ENCODE measurements at regions not wholly inside any gene's neighbourhood (a gene's known extent, or its start where the extent isn't known, plus 50 kb on each side); places are given as distances from the start of the nearest gene placed in this dataset.

DNA sequence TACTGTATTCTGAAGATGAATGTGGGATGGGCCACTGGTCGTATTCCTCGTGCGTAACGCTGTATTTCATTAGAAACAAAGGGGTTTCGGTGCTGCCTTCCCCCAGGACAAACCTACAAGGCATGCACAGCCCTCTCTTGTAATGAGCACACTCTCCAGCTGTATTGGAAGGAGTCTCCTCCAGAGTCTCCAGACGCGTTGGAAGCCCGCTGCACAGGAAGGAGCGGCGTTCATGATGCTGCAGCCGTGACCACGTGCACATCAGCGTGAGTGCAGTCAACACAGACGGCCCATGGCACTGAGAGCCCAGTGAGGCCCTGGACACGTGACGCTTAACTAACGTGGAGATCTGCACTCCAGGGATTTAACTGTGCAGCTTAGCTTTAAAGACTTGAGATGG lies 209.0 kb upstream of the IRX1 start:
- TF ChIP-seq POLR2AphosphoS5 (IDR thresholded peaks at IDR 0.05): no peak
- TF ChIP-seq, protein P1, sequence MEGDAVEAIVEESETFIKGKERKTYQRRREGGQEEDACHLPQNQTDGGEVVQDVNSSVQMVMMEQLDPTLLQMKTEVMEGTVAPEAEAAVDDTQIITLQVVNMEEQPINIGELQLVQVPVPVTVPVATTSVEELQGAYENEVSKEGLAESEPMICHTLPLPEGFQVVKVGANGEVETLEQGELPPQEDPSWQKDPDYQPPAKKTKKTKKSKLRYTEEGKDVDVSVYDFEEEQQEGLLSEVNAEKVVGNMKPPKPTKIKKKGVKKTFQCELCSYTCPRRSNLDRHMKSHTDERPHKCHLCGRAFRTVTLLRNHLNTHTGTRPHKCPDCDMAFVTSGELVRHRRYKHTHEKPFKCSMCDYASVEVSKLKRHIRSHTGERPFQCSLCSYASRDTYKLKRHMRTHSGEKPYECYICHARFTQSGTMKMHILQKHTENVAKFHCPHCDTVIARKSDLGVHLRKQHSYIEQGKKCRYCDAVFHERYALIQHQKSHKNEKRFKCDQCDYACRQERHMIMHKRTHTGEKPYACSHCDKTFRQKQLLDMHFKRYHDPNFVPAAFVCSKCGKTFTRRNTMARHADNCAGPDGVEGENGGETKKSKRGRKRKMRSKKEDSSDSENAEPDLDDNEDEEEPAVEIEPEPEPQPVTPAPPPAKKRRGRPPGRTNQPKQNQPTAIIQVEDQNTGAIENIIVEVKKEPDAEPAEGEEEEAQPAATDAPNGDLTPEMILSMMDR (IDR thresholded peaks at IDR 0.05): no peak
- TF ChIP-seq POLR2A (IDR thresholded peaks at IDR 0.05): no peak
- Histone ChIP-seq H3K4me1 (replicated peaks) (no peaks in the 10 kb centered on the region), H3K27ac (no peak overlapping the region), H3K4me3 (no peak overlapping the region), H3K36me3 (no peaks in the 10 kb centered on the region), H3K27me3 (replicated peaks; ENCODE audit: insufficient read depth) (no peaks in the 10 kb centered on the region), H3K9me3 (no peaks in the 10 kb centered on the region)
- DNase-seq (ENCODE audit: low spot score): no peak
- WGBS: 90% methylated on average over 17 of the region's 17 CpGs
- intact Hi-C loops (cut with DNase I): no loop called here

DNA sequence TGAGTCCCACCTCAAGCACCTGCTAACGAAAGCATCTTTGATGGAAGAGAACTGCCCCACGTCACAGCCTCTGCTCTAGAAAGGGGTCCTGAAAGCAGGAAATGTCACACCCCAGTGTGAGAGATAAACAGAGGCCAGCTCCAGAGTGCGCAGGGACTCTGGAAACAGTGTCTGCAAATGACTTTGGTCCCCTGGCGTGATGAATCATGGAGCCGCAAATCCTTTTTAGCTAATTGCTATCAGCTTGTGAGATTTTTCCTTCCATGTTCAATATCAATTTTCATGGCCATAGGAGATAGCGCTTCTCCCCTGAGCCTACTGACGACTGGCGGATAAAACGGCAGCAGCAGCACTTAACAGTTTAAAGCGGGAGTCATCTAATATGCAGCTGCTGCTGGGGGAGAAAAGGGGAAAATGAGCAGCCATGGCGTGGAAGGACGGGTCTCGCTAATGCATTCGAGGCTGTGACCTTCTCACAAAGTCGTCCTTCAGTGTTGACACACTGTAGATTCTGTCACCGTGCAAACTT lies 209.6 kb upstream of the IRX1 start:
- Histone ChIP-seq H3K27ac (no peak overlapping the region), H3K27me3 (replicated peaks; ENCODE audit: insufficient read depth) (no peaks in the 10 kb centered on the region), H3K4me1 (replicated peaks) (no peaks in the 10 kb centered on the region), H3K36me3 (no peaks in the 10 kb centered on the region), H3K4me3 (no peak overlapping the region), H3K9me3 (no peaks in the 10 kb centered on the region)
- intact Hi-C loops (cut with DNase I): no loop called here
- DNase-seq (ENCODE audit: low spot score): no peak
- WGBS: 77% methylated on average over 16 of the region's 16 CpGs
- TF ChIP-seq POLR2AphosphoS5 (IDR thresholded peaks at IDR 0.05): no peak
- TF ChIP-seq, protein P1 (IDR thresholded peaks at IDR 0.05): no peak
- TF ChIP-seq POLR2A (IDR thresholded peaks at IDR 0.05): no peak

DNA sequence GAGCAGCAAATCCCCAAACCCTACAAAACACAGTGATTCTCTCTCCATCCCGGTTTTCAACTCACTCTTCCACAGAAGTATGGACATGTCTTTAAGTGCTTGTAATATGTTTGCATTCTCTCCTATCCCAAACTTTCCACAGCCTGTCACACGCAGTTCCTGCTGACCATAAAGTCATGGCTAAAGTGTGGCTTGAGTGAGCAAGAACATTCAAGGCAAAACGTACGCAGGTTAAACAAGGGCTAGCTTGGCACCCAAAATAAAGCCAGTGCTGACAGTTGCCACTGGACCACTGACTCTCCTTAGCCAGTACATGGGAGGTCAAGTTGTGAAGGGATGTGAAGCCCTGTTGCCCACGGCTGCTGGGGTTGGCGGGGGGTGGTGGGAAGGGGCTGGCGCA lies 211.1 kb upstream of the IRX1 start:
- intact Hi-C loops (cut with DNase I): no loop called here
- Histone ChIP-seq H3K4me1 (replicated peaks) (no peaks in the 10 kb centered on the region), H3K9me3 (no peaks in the 10 kb centered on the region), H3K27me3 (replicated peaks; ENCODE audit: insufficient read depth) (no peaks in the 10 kb centered on the region), H3K4me3 (no peak overlapping the region), H3K27ac (no peak overlapping the region), H3K36me3 (no peaks in the 10 kb centered on the region)
- TF ChIP-seq, protein P1 (IDR thresholded peaks at IDR 0.05): no peak
- TF ChIP-seq POLR2AphosphoS5 (IDR thresholded peaks at IDR 0.05) (no peak), POLR2A (IDR thresholded peaks at IDR 0.05) (no peak)
- DNase-seq (ENCODE audit: low spot score): no peak
- WGBS: 94% methylated on average over 7 of the region's 7 CpGs

DNA sequence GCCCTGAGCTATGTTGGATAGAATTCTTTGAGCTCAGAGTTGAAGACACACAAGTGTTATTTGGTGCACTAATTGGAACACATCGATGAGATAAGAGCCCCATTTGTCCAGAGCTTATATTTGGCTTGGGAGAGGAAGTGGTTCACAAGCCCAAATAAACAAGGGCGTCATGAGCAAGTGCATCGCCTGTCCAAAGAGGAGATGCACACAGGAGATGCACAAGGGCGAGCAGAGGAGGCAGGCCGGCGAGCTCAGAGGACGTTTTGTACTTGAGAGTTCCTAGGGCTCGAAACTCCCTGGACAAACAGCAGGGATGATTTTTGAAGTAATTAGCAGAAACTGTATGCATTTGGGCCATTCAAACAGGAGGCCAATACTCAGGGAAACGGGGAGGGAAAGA lies 212.8 kb upstream of the IRX1 start:
- intact Hi-C loops (cut with DNase I): no loop called here
- H3K4me3 ChIP-seq: no peak overlapping the region
- no peaks in the 10 kb centered on the region for H3K27me3 ChIP-seq (replicated peaks; ENCODE audit: insufficient read depth)
- TF ChIP-seq, protein P1 (IDR thresholded peaks at IDR 0.05): no peak
- TF ChIP-seq POLR2AphosphoS5 (IDR thresholded peaks at IDR 0.05) (no peak), POLR2A (IDR thresholded peaks at IDR 0.05) (no peak)
- H3K4me1 ChIP-seq (replicated peaks): no peaks in the 10 kb centered on the region
- DNase-seq (ENCODE audit: low spot score): no peak
- H3K36me3 ChIP-seq: no peaks in the 10 kb centered on the region
- 67% methylated on average over 9 of the region's 9 CpGs for WGBS
- H3K27ac ChIP-seq: no peak overlapping the region
- no peaks in the 10 kb centered on the region for H3K9me3 ChIP-seq

DNA sequence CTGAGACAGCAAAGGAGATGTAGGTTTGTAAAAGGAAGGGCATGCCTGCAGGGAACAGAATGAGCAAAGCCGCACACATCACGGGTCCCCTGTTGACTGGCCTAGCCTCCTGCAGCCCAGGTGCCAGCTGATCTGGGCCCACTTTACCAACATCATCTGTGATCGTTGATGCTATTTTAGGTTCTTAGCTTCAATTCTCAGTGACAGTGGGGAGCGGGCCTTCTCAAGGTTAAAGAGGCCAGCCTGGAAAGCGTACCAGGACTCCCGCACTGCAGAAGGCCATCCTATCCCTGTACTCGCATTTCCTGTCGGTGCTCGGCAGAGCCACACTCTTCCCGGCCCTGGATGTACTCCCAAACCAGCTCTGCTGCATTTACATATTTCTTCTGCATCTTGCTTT lies 213.5 kb upstream of the IRX1 start:
- H3K27me3 ChIP-seq (replicated peaks; ENCODE audit: insufficient read depth): no peaks in the 10 kb centered on the region
- WGBS: 84% methylated on average over 10 of the region's 10 CpGs
- no peaks in the 10 kb centered on the region for H3K36me3 ChIP-seq
- no peak for DNase-seq (ENCODE audit: low spot score)
- no peaks in the 10 kb centered on the region for H3K4me1 ChIP-seq (replicated peaks)
- no peaks in the 10 kb centered on the region for H3K9me3 ChIP-seq
- H3K27ac ChIP-seq: no peak overlapping the region
- TF ChIP-seq POLR2A (IDR thresholded peaks at IDR 0.05): no peak
- TF ChIP-seq, protein P1 (IDR thresholded peaks at IDR 0.05): no peak
- TF ChIP-seq POLR2AphosphoS5 (IDR thresholded peaks at IDR 0.05): no peak
- no peak overlapping the region for H3K4me3 ChIP-seq
- intact Hi-C loops (cut with DNase I): no loop called here
